ENCODE measurements at regions not wholly inside any gene's neighbourhood (a gene's known extent, or its start where the extent isn't known, plus 50 kb on each side); places are given as distances from the start of the nearest gene placed in this dataset.

GRCh38 chr5:89721931-89722330 is 687.6 kb downstream of the CETN3 start:
- H3K4me2 ChIP-seq (ENCODE audit: insufficient read depth, low read length): no peak overlapping the region
- no peaks in the 10 kb centered on the region for H4K20me1 ChIP-seq (replicated peaks; ENCODE audit: control insufficient read depth, extremely low read depth, insufficient read depth, low read length)
- TF ChIP-seq POLR2AphosphoS5 (IDR thresholded peaks at IDR 0.05; ENCODE audit: insufficient read depth, low read depth, low read length) (no peak), MAX (IDR thresholded peaks at IDR 0.05; ENCODE audit: insufficient read depth, insufficient read length) (no peak), GATA2 (IDR thresholded peaks at IDR 0.05; ENCODE audit: insufficient read depth, insufficient read length, low read depth, low read length) (no peak), FOS (IDR thresholded peaks at IDR 0.05; ENCODE audit: borderline replicate concordance, insufficient read depth, low read length) (no peak), EZH2 (IDR thresholded peaks at IDR 0.05; ENCODE audit: borderline replicate concordance, low read depth, low read length, severe bottlenecking) (no peak), MYC (IDR thresholded peaks at IDR 0.05; ENCODE audit: low read depth, low read length) (no peak), JUN (IDR thresholded peaks at IDR 0.05; ENCODE audit: borderline replicate concordance, insufficient read depth, insufficient read length, low read depth) (no peak), CTCF (IDR thresholded peaks at IDR 0.05; ENCODE audit: extremely low read depth in 1 of 2, insufficient read depth in 1 of 2, low read depth in 1 of 2, low read length in 2 of 2) (no peak), POLR2A (IDR thresholded peaks at IDR 0.05; ENCODE audit: low read depth, low read length) (no peak)
- H2AFZ ChIP-seq (ENCODE audit: low read depth, low read length): no peak overlapping the region
- DNase-seq (ENCODE audit: low read depth, low spot score) (no peak), FAIRE-seq (no peak)
- no peaks in the 10 kb centered on the region for H3K79me2 ChIP-seq (ENCODE audit: control insufficient read depth, insufficient read depth, low read length)
- no peak overlapping the region for H3K4me3 ChIP-seq (replicated peaks in 1 of 3; ENCODE audit: insufficient read depth in 1 of 3, low read depth in 1 of 3, low read length in 3 of 3)
- dilution Hi-C loops (cut with MboI; ENCODE audit: extremely low pct_ligation_motif_present, low sequenced_read_pairs) (no loop called here), intact Hi-C loops (cut with micrococcal nuclease) (no loop called here)
- CTCF ChIA-PET: no interaction called here
- no peaks in the 10 kb centered on the region for H3K9me1 ChIP-seq (replicated peaks; ENCODE audit: control insufficient read depth, extremely low read depth, insufficient read depth, low read length)
- BruUV-seq (replicated peaks): no TSS peak
- no peak overlapping the region for H3K9ac ChIP-seq (replicated peaks; ENCODE audit: extremely low read depth, insufficient read depth, low read length)
- no peaks in the 10 kb centered on the region for H3K27me3 ChIP-seq (ENCODE audit: control insufficient read depth in 2 of 2, insufficient read depth in 2 of 2, low read length in 2 of 2)
- no peaks in the 10 kb centered on the region for H3K9me3 ChIP-seq (replicated peaks; ENCODE audit: control insufficient read depth, insufficient read depth, low read length)
- no peaks in the 10 kb centered on the region for H3K4me1 ChIP-seq (ENCODE audit: control insufficient read depth, extremely low read depth, insufficient read depth, low read length)
- POLR2A ChIA-PET: no interaction called here
- H3K36me3 ChIP-seq (ENCODE audit: control insufficient read depth in 2 of 2, extremely low read depth in 1 of 2, insufficient read depth in 2 of 2, low read length in 2 of 2): no peaks in the 10 kb centered on the region
- H3K27ac ChIP-seq (ENCODE audit: insufficient read depth, low read depth, low read length): no peak overlapping the region

Measured in endothelial cell of umbilical vein (primary cell).